ENCODE measurements at regions not wholly inside any gene's neighbourhood (a gene's known extent, or its start where the extent isn't known, plus 50 kb on each side); places are given as distances from the start of the nearest gene placed in this dataset.

DNA sequence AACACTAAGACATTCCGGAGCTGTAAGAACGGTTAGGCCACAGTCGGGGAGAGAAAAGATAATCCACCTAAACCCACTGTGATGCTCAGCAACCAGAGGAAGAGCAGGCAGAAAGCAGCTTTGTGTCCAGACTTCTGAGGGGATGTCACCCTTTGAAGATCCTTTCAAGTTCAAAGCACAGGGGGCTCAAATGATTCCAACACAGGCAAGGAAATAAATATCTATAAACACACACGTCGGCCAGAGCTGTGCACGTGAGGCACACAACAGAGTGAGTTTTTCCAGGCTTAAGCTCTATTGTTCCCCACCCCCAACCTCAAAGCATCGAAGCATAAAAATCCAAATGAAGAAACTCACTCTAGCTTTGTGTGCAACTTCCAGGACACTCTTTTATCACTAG is 479.0 kb downstream of the DISC1 start:
- no TSS peak for BruUV-seq (replicated peaks)
- TF ChIP-seq EZH2 (IDR thresholded peaks at IDR 0.05; ENCODE audit: borderline replicate concordance, low read depth, low read length, poor library complexity, severe bottlenecking), result no peak
- TF ChIP-seq, protein P1, sequence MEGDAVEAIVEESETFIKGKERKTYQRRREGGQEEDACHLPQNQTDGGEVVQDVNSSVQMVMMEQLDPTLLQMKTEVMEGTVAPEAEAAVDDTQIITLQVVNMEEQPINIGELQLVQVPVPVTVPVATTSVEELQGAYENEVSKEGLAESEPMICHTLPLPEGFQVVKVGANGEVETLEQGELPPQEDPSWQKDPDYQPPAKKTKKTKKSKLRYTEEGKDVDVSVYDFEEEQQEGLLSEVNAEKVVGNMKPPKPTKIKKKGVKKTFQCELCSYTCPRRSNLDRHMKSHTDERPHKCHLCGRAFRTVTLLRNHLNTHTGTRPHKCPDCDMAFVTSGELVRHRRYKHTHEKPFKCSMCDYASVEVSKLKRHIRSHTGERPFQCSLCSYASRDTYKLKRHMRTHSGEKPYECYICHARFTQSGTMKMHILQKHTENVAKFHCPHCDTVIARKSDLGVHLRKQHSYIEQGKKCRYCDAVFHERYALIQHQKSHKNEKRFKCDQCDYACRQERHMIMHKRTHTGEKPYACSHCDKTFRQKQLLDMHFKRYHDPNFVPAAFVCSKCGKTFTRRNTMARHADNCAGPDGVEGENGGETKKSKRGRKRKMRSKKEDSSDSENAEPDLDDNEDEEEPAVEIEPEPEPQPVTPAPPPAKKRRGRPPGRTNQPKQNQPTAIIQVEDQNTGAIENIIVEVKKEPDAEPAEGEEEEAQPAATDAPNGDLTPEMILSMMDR (conservative IDR thresholded peaks at IDR 0.05; ENCODE audit: low read depth, low read length), result no peak

DNA sequence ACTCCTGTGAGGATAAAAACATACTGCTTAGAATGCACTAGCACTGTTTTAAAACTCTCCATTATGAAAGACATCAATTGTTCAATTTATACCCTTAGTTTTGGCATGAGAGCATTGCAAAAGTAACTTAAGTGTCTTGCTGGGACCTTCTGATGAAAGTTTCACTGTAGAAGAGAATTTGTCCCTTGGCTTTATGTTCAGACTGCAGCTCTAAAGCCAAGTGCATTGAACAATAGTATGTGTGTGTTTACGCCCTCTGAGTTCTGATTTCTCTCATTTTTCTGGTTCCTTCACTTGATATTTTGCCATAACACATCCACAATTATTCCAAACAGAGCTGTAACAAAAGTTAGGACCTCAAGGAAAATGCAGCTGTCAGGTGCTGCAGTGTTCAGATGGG is 474.6 kb downstream of the DISC1 start:
- Histone ChIP-seq H3K36me3 (ENCODE audit: insufficient read depth, low read length, poor library complexity, severe bottlenecking) (no peaks in the 10 kb centered on the region), H3K27ac (ENCODE audit: low read depth, low read length, poor library complexity, severe bottlenecking) (no peak overlapping the region), H3K4me3 (ENCODE audit: low read depth, low read length, poor library complexity, severe bottlenecking) (no peak overlapping the region), H3K27me3 (replicated peaks; ENCODE audit: insufficient read depth, low read depth, low read length, poor library complexity) (peaks cover 5% of the 10 kb centered on the region), H3K9me3 (ENCODE audit: low read depth, low read length, poor library complexity, severe bottlenecking) (no peaks in the 10 kb centered on the region), H3K4me1 (ENCODE audit: insufficient read depth, low read length, poor library complexity, severe bottlenecking) (no peaks in the 10 kb centered on the region)
- intact Hi-C loops (cut with micrococcal nuclease; ENCODE audit: unreplicated experiment), result no loop called here
- BruUV-seq (replicated peaks), result no TSS peak
- ChIA-PET POLR2A (ENCODE audit: low non-redundant PET) (no interaction called here), CTCF (no interaction called here)
- TF ChIP-seq, protein P1 (conservative IDR thresholded peaks at IDR 0.05; ENCODE audit: low read depth, low read length), result no peak
- no peak for TF ChIP-seq EZH2 (IDR thresholded peaks at IDR 0.05; ENCODE audit: borderline replicate concordance, low read depth, low read length, poor library complexity, severe bottlenecking)
- DNase-seq (ENCODE audit: low spot score), result no peak

More for the DNA sequence above, 479.0 kb downstream of the DISC1 start:
- no peak for DNase-seq (ENCODE audit: low spot score)
- no peak overlapping the region for H3K4me3 ChIP-seq (ENCODE audit: low read depth, low read length, poor library complexity, severe bottlenecking)
- ChIA-PET CTCF (no interaction called here), POLR2A (ENCODE audit: low non-redundant PET) (no interaction called here)
- peaks cover 5% of the 10 kb centered on the region for H3K27me3 ChIP-seq (replicated peaks; ENCODE audit: insufficient read depth, low read depth, low read length, poor library complexity)
- H3K9me3 ChIP-seq (ENCODE audit: low read depth, low read length, poor library complexity, severe bottlenecking), result no peaks in the 10 kb centered on the region
- no peaks in the 10 kb centered on the region for H3K4me1 ChIP-seq (ENCODE audit: insufficient read depth, low read length, poor library complexity, severe bottlenecking)
- intact Hi-C loops (cut with micrococcal nuclease; ENCODE audit: unreplicated experiment), result no loop called here
- H3K27ac ChIP-seq (ENCODE audit: low read depth, low read length, poor library complexity, severe bottlenecking), result no peak overlapping the region
- H3K36me3 ChIP-seq (ENCODE audit: insufficient read depth, low read length, poor library complexity, severe bottlenecking), result no peaks in the 10 kb centered on the region

DNA sequence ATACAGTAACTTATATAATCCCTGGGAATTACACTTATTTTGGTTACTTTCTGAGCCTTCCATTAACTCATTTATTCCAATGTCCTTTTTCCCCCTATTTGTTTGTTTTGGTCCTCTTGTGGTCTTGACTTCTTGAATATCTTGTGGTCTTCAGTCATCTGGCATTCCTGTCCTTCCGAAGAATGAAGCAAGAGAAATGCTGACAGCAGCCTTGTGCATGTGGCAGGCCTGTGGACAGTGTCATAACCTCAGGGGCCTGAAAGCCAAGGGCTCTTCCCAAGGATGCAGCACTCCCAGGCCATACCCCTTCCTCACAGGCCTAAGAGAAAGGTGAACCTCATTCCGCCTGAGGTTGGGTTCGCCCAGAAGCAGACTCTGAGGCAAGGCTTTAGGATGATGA is 470.2 kb downstream of the DISC1 start:
- POLR2A ChIA-PET (ENCODE audit: low non-redundant PET), result no interaction called here
- DNase-seq (ENCODE audit: low spot score), result no peak
- intact Hi-C loops (cut with micrococcal nuclease; ENCODE audit: unreplicated experiment), result no loop called here
- TF ChIP-seq, protein P1 (conservative IDR thresholded peaks at IDR 0.05; ENCODE audit: low read depth, low read length), result no peak
- Histone ChIP-seq H3K4me1 (ENCODE audit: insufficient read depth, low read length, poor library complexity, severe bottlenecking) (no peaks in the 10 kb centered on the region), H3K27ac (ENCODE audit: low read depth, low read length, poor library complexity, severe bottlenecking) (no peak overlapping the region), H3K36me3 (ENCODE audit: insufficient read depth, low read length, poor library complexity, severe bottlenecking) (no peaks in the 10 kb centered on the region), H3K9me3 (ENCODE audit: low read depth, low read length, poor library complexity, severe bottlenecking) (no peaks in the 10 kb centered on the region), H3K4me3 (ENCODE audit: low read depth, low read length, poor library complexity, severe bottlenecking) (no peak overlapping the region), H3K27me3 (replicated peaks; ENCODE audit: insufficient read depth, low read depth, low read length, poor library complexity) (peaks cover 3% of the 10 kb centered on the region)
- BruUV-seq (replicated peaks), result no TSS peak
- CTCF ChIA-PET, result no interaction called here
